A549 (cell line): ENCODE measurements at regions not wholly inside any gene's neighbourhood (a gene's known extent, or its start where the extent isn't known, plus 50 kb on each side); places are given as distances from the start of the nearest gene placed in this dataset.

Experiments used
- ATAC-seq, 2 experiments: fragments of 200-7000 bp in 1 of 2; fragments of >200 bp in 1 of 2; cut with Nextera tagmentation in 1 of 2; cut with Tn5 transposase in 1 of 2; 3 replicates each; pipeline versions ENCODE4 v1.8.0 to v1.9.1; 2018 to 2020; ENCODE audit warnings: mild to moderate bottlenecking in 1 of 2, moderate library complexity in 1 of 2
- CTCF ChIA-PET: fragments of 300-600 bp; sonication (Branson Sonifier 250); formaldehyde crosslinking; extraction: SDS; loops from one replicate; lab custom pipeline; 2021; ENCODE audit warnings: antibody characterized with exemption, inconsistent platforms; lab: Yijun Ruan, JAX
- POLR2A ChIA-PET: fragments of 350-600 bp; formaldehyde crosslinking; extraction: SDS; loops from one replicate; lab custom pipeline; 2021; ENCODE audit warnings: antibody characterized with exemption, inconsistent platforms; lab: Yijun Ruan, JAX
- DNase-seq, 2 experiments: peaks; one replicate each; pipeline versions ENCODE4 v3.0.0 to v3.0.0-alpha.2; 2011 to 2016; ENCODE audit warnings: low read depth in 1 of 2, low spot score in 1 of 2
- FAIRE-seq: peaks from 2 replicates; lab custom pipeline; 2011; peaks lifted over from hg19 to GRCh38; lab: Jason Lieb, UNC
- H3K27ac ChIP-seq, 2 experiments: fragments of >200 bp; sonication (Bioruptor Twin); formaldehyde crosslinking; 3 replicates each; pipeline ENCODE4 v1.5.1; 2016 to 2017
- H3K4me1 ChIP-seq: fragments of >200 bp; sonication (Bioruptor Twin); formaldehyde crosslinking; 3 replicates; pipeline ENCODE4 v1.6.1; 2016
- H3K4me2 ChIP-seq: fragments of >200 bp; sonication (Bioruptor Twin); formaldehyde crosslinking; 3 replicates; pipeline ENCODE4 v1.6.1; 2016
- H3K4me3 ChIP-seq: fragments of >200 bp; sonication (Bioruptor Twin); formaldehyde crosslinking; 3 replicates; pipeline ENCODE4 v1.5.1; 2016
- H3K9me3 ChIP-seq: fragments of >200 bp; sonication (Bioruptor Twin); formaldehyde crosslinking; 3 replicates; pipeline ENCODE4 v1.6.1; 2016
- BCL3 ChIP-seq: fragments of >200 bp; sonication (Bioruptor Twin); formaldehyde crosslinking; IDR thresholded peaks from 3 replicates; pipeline ENCODE4 v1.6.1; 2016
- CEBPB ChIP-seq, 2 experiments: fragments of >200 bp in 1 of 2; sonication (Bioruptor Twin) in 1 of 2; formaldehyde crosslinking in 1 of 2; IDR thresholded peaks; 2 replicates each; pipeline ENCODE4 v1.6.1; 2012 to 2016
- CHD4 ChIP-seq: fragments of 200-600 bp; sonication (generic); IDR thresholded peaks from 2 replicates; pipeline ENCODE4 v1.6.1; 2016; ENCODE audit warnings: antibody characterized with exemption, mild to moderate bottlenecking, borderline replicate concordance
- EHF ChIP-seq: fragments of 250-450 bp; sonication (Bioruptor Pico); IDR thresholded peaks from 2 replicates; pipeline ENCODE4 v1.5.0; 2020; ENCODE audit warnings: mild to moderate bottlenecking
- EHMT2 ChIP-seq: fragments of 200-600 bp; sonication (generic); IDR thresholded peaks from 2 replicates; pipeline ENCODE4 v1.6.1; 2016; ENCODE audit warnings: antibody characterized with exemption, low read depth, mild to moderate bottlenecking, moderate library complexity
- ELK1 ChIP-seq: fragments of 150-350 bp; IDR thresholded peaks from 2 replicates; pipeline ENCODE4 v1.6.1; 2014; ENCODE audit warnings: low read depth, mild to moderate bottlenecking, low read length
- ESRRA ChIP-seq: fragments of 150-350 bp; IDR thresholded peaks from 2 replicates; pipeline ENCODE4 v1.6.1; 2014; ENCODE audit warnings: mild to moderate bottlenecking, low read length, borderline replicate concordance
- FOXS1 ChIP-seq: fragments of 250-450 bp; sonication (Bioruptor Pico); IDR thresholded peaks from 2 replicates; pipeline ENCODE4 v1.5.0; 2020; ENCODE audit warnings: mild to moderate bottlenecking, moderate library complexity
- GATA3 ChIP-seq: IDR thresholded peaks from 2 replicates; pipeline ENCODE4 v1.6.1; 2012; ENCODE audit warnings: borderline replicate concordance
- HOXB5 ChIP-seq: fragments of 250-450 bp; sonication (Bioruptor Pico); IDR thresholded peaks from 2 replicates; pipeline ENCODE4 v1.5.0; 2020; ENCODE audit warnings: mild to moderate bottlenecking, moderate library complexity
- KDM1A ChIP-seq: fragments of 200-600 bp; sonication (generic); IDR thresholded peaks from 2 replicates; pipeline ENCODE4 v1.6.1; 2016; ENCODE audit warnings: low read depth, mild to moderate bottlenecking
- KDM5A ChIP-seq: fragments of 200-600 bp; sonication (generic); IDR thresholded peaks from 2 replicates; pipeline ENCODE4 v1.6.1; 2016; ENCODE audit warnings: antibody characterized with exemption, mild to moderate bottlenecking
- NFE2L2 ChIP-seq: fragments of 150-350 bp; conservative IDR thresholded peaks from 2 replicates; pipeline ENCODE4 v1.6.1; 2014; ENCODE audit warnings: low read length
- PHF8 ChIP-seq: fragments of 200-600 bp; sonication (generic); IDR thresholded peaks from 2 replicates; pipeline ENCODE4 v1.6.1; 2016; ENCODE audit warnings: low read depth, mild to moderate bottlenecking, antibody characterized with exemption, moderate library complexity, borderline replicate concordance
- RAD21 ChIP-seq, 2 experiments: fragments of >200 bp in 1 of 2; sonication (Bioruptor Twin) in 1 of 2; formaldehyde crosslinking in 1 of 2; IDR thresholded peaks in 1 of 2; conservative IDR thresholded peaks in 1 of 2; 2 replicates in 1 of 2; 3 replicates in 1 of 2; pipeline ENCODE4 v1.6.1; 2012 to 2018; ENCODE audit warnings: inconsistent platforms in 1 of 2
- RFX5 ChIP-seq: fragments of 450-650 bp; IDR thresholded peaks from 2 replicates; pipeline ENCODE4 v1.7.1; 2014; ENCODE audit warnings: antibody characterized with exemption, mild to moderate bottlenecking, moderate library complexity
- RNF2 ChIP-seq: fragments of 200-600 bp; sonication (generic); IDR thresholded peaks from 2 replicates; pipeline ENCODE4 v1.6.1; 2016; ENCODE audit warnings: low read depth, mild to moderate bottlenecking, antibody characterized with exemption, moderate library complexity, borderline replicate concordance
- SREBF2 ChIP-seq: fragments of 450-650 bp; IDR thresholded peaks from 2 replicates; pipeline ENCODE4 v1.6.1; 2014; ENCODE audit warnings: mild to moderate bottlenecking, moderate library complexity
- TP53 ChIP-seq: fragments of 250-450 bp; sonication (Bioruptor Pico); IDR thresholded peaks from 2 replicates; pipeline ENCODE4 v1.5.0; 2021; ENCODE audit warnings: mild to moderate bottlenecking, moderate library complexity
- ZFP36 ChIP-seq: fragments of 450-650 bp; IDR thresholded peaks from 2 replicates; pipeline ENCODE4 v1.6.1; 2014; ENCODE audit warnings: borderline replicate concordance; ENCODE audit not compliant: partially characterized antibody
- ZNF302 ChIP-seq: fragments of 250-450 bp; sonication (Bioruptor Pico); IDR thresholded peaks from 2 replicates; pipeline ENCODE4 v1.9.0; 2021; ENCODE audit warnings: inconsistent platforms, mild to moderate bottlenecking, moderate library complexity
- WGBS: methylation state at CpG from one replicate; pipeline ENCODE4 v1.1.6; 2017; ENCODE audit errors: missing lambda C conversion rate; 5-methylcytosine and 5-hydroxymethylcytosine counted together
- TF ChIP-seq, protein P1 (sequence below): IDR thresholded peaks from 2 replicates; pipeline ENCODE4 v1.6.1; 2012

GRCh38 chr6:103983860-103984259 lies 875.9 kb downstream of the HACE1 start:
- no peak overlapping the region for H3K4me2 ChIP-seq
- FAIRE-seq (no peak), ATAC-seq (no peak), DNase-seq (no peak)
- WGBS = 36% methylated on average over 6 of the region's 6 CpGs
- no peaks in the 10 kb centered on the region for H3K4me1 ChIP-seq
- POLR2A ChIA-PET = no interaction called here
- H3K27ac ChIP-seq = no peak overlapping the region
- no peak for TF ChIP-seq KDM5A
- no peak for TF ChIP-seq EHF (CRISPR knock-in tag)
- no peak for TF ChIP-seq ZFP36
- TF ChIP-seq BCL3 = no peak
- no peak for TF ChIP-seq EHMT2
- TF ChIP-seq RNF2 = no peak
- TF ChIP-seq, protein P1, sequence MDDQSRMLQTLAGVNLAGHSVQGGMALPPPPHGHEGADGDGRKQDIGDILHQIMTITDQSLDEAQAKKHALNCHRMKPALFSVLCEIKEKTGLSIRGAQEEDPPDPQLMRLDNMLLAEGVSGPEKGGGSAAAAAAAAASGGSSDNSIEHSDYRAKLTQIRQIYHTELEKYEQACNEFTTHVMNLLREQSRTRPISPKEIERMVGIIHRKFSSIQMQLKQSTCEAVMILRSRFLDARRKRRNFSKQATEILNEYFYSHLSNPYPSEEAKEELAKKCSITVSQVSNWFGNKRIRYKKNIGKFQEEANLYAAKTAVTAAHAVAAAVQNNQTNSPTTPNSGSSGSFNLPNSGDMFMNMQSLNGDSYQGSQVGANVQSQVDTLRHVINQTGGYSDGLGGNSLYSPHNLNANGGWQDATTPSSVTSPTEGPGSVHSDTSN = no peak
- TF ChIP-seq TP53 = no peak
- no peak for TF ChIP-seq RFX5
- TF ChIP-seq CEBPB (IDR thresholded peaks at IDR 0.05) = no peak
- no peak for TF ChIP-seq CHD4
- no peak for TF ChIP-seq NFE2L2
- TF ChIP-seq PHF8 = no peak
- TF ChIP-seq HOXB5 (CRISPR knock-in tag) = no peak
- CTCF ChIA-PET = interaction anchor here (0.6 kb wide), 1 partner anchor 88 kb away, joined by 3 read pairs; no protein-coding TSS in a partner anchor
- no peaks in the 10 kb centered on the region for H3K9me3 ChIP-seq
- no peak overlapping the region for H3K4me3 ChIP-seq

DNA sequence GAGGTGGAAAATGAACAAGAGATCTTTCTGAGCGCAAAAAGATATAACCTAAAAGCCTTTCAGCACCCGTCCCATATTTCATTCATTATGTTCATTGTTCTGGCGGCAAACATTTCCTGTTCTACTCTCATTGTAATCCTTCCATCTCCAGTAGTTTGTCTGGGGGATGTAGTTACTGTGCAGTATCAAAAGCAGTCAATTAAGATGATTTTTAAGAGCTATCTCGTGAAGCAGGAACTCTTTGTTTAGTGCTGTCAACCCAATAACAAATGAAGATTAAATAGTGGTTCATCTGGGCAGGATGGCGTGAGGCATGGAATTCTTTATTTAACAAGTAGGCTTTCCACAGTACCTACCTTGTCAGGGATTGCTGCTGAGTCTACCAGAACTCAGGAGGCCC lies 876.7 kb downstream of the HACE1 start:
- Histone ChIP-seq H3K4me1 (no peaks in the 10 kb centered on the region), H3K27ac (no peak overlapping the region), H3K9me3 (no peaks in the 10 kb centered on the region), H3K4me3 (no peak overlapping the region), H3K4me2 (no peak overlapping the region)
- FAIRE-seq (no peak), DNase-seq (no peak), ATAC-seq (no peak)
- ChIA-PET CTCF (no interaction called here), POLR2A (no interaction called here)
- TF ChIP-seq ELK1 = no peak
- no peak for TF ChIP-seq GATA3
- TF ChIP-seq RAD21 (conservative IDR thresholded peaks at IDR 0.05 in 1 of 2, IDR thresholded peaks at IDR 0.05 in 1 of 2) = no peak
- no peak for TF ChIP-seq SREBF2
- TF ChIP-seq PHF8 = no peak
- WGBS = 8% methylated on average over 5 of the region's 5 CpGs

GRCh38 chr6:103982574-103982973 lies 877.1 kb downstream of the HACE1 start:
- H3K4me1 ChIP-seq = no peaks in the 10 kb centered on the region
- no peak overlapping the region for H3K4me2 ChIP-seq
- ChIA-PET CTCF (no interaction called here), POLR2A (no interaction called here)
- no peak overlapping the region for H3K4me3 ChIP-seq
- H3K9me3 ChIP-seq = no peaks in the 10 kb centered on the region
- DNase-seq (no peak), FAIRE-seq (no peak), ATAC-seq (no peak)
- no peak overlapping the region for H3K27ac ChIP-seq
- TF ChIP-seq KDM1A (no peak), ESRRA (no peak), FOXS1 (CRISPR knock-in tag) (no peak), HOXB5 (CRISPR knock-in tag) (no peak), ZFP36 (no peak), ZNF302 (CRISPR knock-in tag) (no peak)
- 7% methylated on average over 4 of the region's 4 CpGs for WGBS
